ENCODE measurements at regions not wholly inside any gene's neighbourhood (a gene's known extent, or its start where the extent isn't known, plus 50 kb on each side); places are given as distances from the start of the nearest gene placed in this dataset.

DNA sequence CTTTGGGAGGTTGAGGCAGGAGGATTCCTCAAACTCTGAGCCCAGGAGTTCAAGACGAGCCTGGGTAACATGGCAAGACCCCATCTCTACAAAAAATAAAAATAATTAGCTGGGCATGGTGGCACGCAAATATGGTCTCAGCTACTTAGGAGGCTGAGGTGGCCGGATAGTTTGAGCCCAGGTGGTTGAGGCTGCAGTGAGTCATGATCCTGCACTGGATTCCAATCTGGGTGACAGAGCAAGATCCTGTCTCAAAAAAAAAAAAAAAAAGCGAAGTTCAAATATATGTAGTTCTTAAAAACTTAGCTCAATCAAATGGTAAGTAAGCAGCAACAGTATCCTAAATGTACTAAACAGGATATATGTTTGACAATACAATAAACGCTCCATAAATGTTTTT lies 85.5 kb upstream of the SSTR1 start:
- Mint-ChIP-seq H3K27ac (no peak overlapping the region), H3K27me3 (ENCODE audit: insufficient read depth, low read depth) (peaks cover 5% of the 10 kb centered on the region)
- H3K79me2 ChIP-seq (ENCODE audit: low read depth), result no peaks in the 10 kb centered on the region

DNA sequence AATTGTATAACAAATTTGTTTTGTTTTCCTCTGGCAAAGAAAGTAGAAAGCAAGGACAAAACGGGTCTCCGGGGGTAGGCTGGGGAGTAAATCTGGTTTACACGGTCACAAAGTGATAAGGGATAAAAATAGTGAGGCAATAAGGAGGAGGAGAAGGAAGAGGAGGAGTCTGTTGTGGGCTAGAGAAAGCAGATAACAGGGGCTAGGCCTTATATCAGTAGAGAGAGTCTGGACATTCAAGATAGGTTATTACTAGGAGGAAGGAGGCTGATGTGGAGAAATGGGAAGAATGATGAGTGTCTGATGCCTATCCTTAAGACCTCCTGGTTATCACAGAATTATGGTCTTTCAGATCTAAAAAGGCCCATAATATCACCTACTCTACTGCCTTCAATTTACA lies 83.2 kb upstream of the SSTR1 start:
- no peak overlapping the region for H2AFZ ChIP-seq (replicated peaks)
- no peaks in the 10 kb centered on the region for H3K27me3 ChIP-seq
- no peak overlapping the region for H3K4me3 ChIP-seq
- no peaks in the 10 kb centered on the region for H3K9me3 ChIP-seq (ENCODE audit: low read depth)
- H3K9ac ChIP-seq, result no peak overlapping the region
- Mint-ChIP-seq H3K36me3 (no peaks in the 10 kb centered on the region), H3K27me3 (ENCODE audit: insufficient read depth, low read depth) (peaks cover 7% of the 10 kb centered on the region), H3K9me3 (no peaks in the 10 kb centered on the region), H3K27ac (no peak overlapping the region), H3K4me3 (no peak overlapping the region), H3K4me1 (no peaks in the 10 kb centered on the region)
- no peak for DNase-seq (ENCODE audit: low spot score)
- no peaks in the 10 kb centered on the region for H4K20me1 ChIP-seq (ENCODE audit: low read depth)
- no peaks in the 10 kb centered on the region for H3F3A ChIP-seq (ENCODE audit: low read depth)
- H3K27ac ChIP-seq, result no peak overlapping the region
- H3K79me2 ChIP-seq (ENCODE audit: low read depth), result no peaks in the 10 kb centered on the region
- no peaks in the 10 kb centered on the region for H3K36me3 ChIP-seq
- H3K4me2 ChIP-seq, result no peak overlapping the region
- TF ChIP-seq EZH2 (IDR thresholded peaks at IDR 0.05) (no peak), EZH2phosphoT487 (IDR thresholded peaks at IDR 0.05) (no peak)
- TF ChIP-seq, protein P1, sequence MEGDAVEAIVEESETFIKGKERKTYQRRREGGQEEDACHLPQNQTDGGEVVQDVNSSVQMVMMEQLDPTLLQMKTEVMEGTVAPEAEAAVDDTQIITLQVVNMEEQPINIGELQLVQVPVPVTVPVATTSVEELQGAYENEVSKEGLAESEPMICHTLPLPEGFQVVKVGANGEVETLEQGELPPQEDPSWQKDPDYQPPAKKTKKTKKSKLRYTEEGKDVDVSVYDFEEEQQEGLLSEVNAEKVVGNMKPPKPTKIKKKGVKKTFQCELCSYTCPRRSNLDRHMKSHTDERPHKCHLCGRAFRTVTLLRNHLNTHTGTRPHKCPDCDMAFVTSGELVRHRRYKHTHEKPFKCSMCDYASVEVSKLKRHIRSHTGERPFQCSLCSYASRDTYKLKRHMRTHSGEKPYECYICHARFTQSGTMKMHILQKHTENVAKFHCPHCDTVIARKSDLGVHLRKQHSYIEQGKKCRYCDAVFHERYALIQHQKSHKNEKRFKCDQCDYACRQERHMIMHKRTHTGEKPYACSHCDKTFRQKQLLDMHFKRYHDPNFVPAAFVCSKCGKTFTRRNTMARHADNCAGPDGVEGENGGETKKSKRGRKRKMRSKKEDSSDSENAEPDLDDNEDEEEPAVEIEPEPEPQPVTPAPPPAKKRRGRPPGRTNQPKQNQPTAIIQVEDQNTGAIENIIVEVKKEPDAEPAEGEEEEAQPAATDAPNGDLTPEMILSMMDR (IDR thresholded peaks at IDR 0.05), result no peak
- no peaks in the 10 kb centered on the region for H3K4me1 ChIP-seq

More for the DNA sequence above, 85.5 kb upstream of the SSTR1 start:
- H3K4me3 Mint-ChIP-seq, result no peak overlapping the region
- H3K9me3 Mint-ChIP-seq, result no peaks in the 10 kb centered on the region
- no peaks in the 10 kb centered on the region for H4K20me1 ChIP-seq (ENCODE audit: low read depth)
- H3K9me3 ChIP-seq (ENCODE audit: low read depth), result no peaks in the 10 kb centered on the region
- no peaks in the 10 kb centered on the region for H3K36me3 Mint-ChIP-seq
- H3K4me1 Mint-ChIP-seq, result no peaks in the 10 kb centered on the region
- H3K4me2 ChIP-seq, result no peak overlapping the region
- H3K27me3 ChIP-seq, result no peaks in the 10 kb centered on the region
- H3K36me3 ChIP-seq, result no peaks in the 10 kb centered on the region
- TF ChIP-seq EZH2phosphoT487 (IDR thresholded peaks at IDR 0.05) (no peak), EZH2 (IDR thresholded peaks at IDR 0.05) (no peak)
- TF ChIP-seq, protein P1 (IDR thresholded peaks at IDR 0.05), result no peak
- H2AFZ ChIP-seq (replicated peaks), result no peak overlapping the region
- H3K4me1 ChIP-seq, result no peaks in the 10 kb centered on the region
- H3K9ac ChIP-seq, result no peak overlapping the region
- H3K27ac ChIP-seq, result no peak overlapping the region
- DNase-seq (ENCODE audit: low spot score), result no peak
- H3K4me3 ChIP-seq, result no peak overlapping the region
- H3F3A ChIP-seq (ENCODE audit: low read depth), result no peaks in the 10 kb centered on the region

GRCh38 chr14:38125481-38126037 lies 82.1 kb upstream of the SSTR1 start:
- H3F3A ChIP-seq (ENCODE audit: low read depth), result no peaks in the 10 kb centered on the region
- TF ChIP-seq, protein P1 (IDR thresholded peaks at IDR 0.05), result no peak
- no peak for TF ChIP-seq EZH2phosphoT487 (IDR thresholded peaks at IDR 0.05)
- no peak for TF ChIP-seq EZH2 (IDR thresholded peaks at IDR 0.05)
- H3K9me3 ChIP-seq (ENCODE audit: low read depth), result no peaks in the 10 kb centered on the region
- H4K20me1 ChIP-seq (ENCODE audit: low read depth), result no peaks in the 10 kb centered on the region
- peaks cover 7% of the 10 kb centered on the region for H3K27me3 Mint-ChIP-seq (ENCODE audit: insufficient read depth, low read depth)
- H3K27me3 ChIP-seq, result no peaks in the 10 kb centered on the region
- H3K36me3 ChIP-seq, result no peaks in the 10 kb centered on the region
- DNase-seq (ENCODE audit: low spot score), result no peak
- H3K36me3 Mint-ChIP-seq, result no peaks in the 10 kb centered on the region
- no peak overlapping the region for H3K4me3 Mint-ChIP-seq
- no peaks in the 10 kb centered on the region for H3K79me2 ChIP-seq (ENCODE audit: low read depth)
- H3K9ac ChIP-seq, result no peak overlapping the region
- no peak overlapping the region for H3K4me2 ChIP-seq
- H2AFZ ChIP-seq (replicated peaks), result peak overlapping the region; percentile 12
- no peaks in the 10 kb centered on the region for H3K4me1 ChIP-seq
- no peak overlapping the region for H3K4me3 ChIP-seq
- no peaks in the 10 kb centered on the region for H3K9me3 Mint-ChIP-seq
- no peaks in the 10 kb centered on the region for H3K4me1 Mint-ChIP-seq
- H3K27ac Mint-ChIP-seq, result no peak overlapping the region
- no peak overlapping the region for H3K27ac ChIP-seq
